RPMI8226 (cell line): ENCODE measurements at regions not wholly inside any gene's neighbourhood (a gene's known extent, or its start where the extent isn't known, plus 50 kb on each side); places are given as distances from the start of the nearest gene placed in this dataset.

Source experiments
- DNase-seq: peaks from one replicate; pipeline ENCODE4 v3.0.0-alpha.2; 2015

DNA sequence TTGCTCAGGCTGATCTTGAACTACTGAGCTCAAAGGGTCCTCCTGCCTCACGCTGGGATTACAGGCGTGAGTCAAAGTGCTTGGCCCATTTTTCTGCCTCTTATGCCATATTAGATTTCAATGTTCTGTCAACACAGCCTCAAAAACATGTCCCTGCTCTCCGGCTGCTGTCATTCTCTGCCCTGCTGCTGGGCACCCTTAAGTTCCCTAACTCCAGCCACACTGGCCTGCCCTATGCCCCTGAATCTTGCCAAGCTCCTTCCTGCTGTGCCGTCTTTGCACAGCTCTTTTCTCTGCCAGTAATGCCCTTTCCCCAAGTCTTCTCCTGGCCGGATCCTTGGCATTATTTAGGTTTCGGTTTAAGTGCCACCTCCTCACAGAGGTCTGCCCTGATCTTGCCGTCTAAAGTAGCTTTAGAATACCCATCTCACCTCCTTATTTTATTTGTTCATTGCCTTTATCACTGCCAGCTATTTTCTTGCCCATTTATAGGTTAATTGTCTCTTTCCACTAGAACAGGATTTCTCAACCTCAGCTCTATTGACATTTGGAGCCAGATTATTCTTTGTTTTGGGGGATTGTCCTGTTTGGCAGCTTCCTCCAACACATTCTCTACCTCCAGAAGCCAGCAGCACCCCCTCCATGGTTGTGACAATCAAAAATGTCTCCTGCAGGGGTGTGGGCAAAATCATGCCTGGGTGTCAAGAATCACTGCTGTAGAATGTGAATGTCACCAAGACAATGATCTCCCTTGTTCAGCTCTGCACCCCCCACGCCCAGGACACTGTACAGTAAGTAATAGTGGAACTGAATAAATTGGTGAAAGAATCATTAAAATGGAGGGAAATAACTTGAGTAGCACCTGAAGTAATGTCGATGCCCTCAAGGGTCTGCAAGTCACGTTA, 168.2 kb downstream of the CYLD start:
- no peak for DNase-seq

DNA sequence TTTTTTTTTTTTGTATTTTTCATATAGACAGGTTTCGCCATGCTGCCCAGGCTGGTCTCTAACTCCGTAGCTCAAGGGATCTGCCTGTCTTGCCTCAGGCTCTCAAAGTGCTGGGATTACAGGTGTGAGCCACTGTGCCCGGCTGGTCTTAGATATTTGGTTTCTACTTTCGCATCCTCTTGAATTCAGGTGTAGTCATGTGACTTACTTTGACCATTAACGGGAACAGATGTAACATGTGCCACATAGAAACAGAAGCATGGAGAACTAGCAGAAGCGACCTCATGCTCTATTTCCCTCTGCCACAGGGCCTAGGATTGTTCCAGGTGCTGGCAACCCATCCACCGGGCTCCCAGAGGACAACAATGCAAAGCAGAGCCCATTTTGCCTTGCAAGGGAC, 166.6 kb downstream of the CYLD start:
- peak; percentile 61 for DNase-seq

DNA sequence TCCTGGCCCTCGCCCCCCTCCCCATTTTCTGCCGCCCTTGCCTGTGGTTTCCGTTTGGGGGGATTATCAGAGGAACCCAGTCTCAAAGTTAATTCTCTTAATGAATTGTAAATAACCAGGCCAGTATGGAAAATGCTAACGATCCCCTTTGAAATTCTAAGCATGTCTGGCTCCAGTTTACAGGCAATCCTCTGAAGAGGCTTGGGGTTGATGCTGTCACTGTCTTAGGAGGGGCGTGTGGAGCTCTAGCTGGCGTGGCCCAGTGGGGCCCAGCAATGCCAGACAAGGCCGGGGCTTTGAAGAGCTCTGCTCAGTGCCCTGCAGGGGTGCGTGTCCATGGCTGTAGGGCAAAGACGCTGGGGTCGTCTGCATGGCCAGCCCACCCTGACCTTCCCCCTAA, 164.6 kb downstream of the CYLD start:
- no peak for DNase-seq

DNA sequence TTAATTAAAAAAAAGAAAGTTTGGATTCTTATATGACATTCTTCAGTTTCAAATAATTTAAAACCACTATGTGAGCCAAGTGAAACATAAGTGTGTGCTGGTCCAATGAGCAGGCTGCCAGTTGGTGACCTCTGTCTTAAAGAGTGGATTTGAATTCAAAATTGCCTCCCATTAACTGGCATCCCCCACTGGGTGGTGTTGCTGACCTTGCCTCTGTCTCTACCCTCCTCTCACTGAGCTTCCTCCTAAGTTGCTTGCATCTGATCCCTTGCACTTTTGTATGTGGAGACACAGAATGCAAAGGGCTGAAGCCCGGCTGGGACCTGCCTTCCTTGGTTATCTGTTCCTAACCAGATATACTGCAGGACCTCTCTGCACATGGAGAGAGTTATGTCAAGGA, 160.6 kb downstream of the CYLD start:
- DNase-seq = peak; percentile 43

DNA sequence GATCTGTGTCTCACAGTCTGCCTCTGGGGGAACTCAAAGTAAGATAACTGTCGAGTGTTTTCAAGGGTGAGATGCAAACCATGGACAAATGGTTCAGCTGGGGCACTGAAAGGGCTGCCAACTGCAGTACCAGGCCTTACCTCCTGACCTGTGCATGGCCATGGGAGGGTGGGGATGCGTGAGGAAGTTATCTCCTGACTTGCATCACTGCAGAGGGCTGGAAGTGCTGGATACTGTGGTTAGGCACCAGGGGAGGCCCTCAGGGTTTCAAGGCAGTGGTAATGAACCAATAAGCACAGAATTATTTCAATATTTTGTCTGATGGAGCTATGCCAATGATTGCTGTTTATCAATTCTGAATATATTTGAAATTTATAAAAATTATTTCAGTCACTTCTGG, 159.2 kb downstream of the CYLD start:
- no peak for DNase-seq

DNA sequence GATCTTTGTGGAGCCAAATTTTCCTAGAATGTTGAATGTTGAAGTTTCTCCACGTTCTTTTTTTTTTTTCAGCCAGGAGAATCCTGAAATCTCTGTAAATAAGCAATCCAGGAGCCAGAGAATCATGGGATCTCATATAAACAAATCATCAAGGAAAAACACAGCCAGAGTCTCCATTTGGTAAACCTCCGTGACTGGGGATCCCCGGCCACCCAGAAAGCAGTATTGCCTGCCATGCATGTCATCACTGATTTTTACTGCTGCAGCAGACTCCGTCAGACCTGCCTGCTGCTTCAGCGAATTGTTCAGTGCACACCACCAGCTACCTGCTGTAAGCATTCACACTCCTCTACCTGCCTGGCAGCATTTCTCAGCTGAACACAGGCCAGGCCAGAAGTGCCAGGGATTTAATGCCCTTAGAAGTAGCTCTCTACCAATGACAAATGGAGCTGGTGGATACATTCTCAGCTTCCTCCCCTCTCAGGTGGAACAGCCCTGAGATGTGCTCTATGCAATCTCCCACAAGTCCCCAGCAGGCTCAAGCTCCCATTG, 158.6 kb downstream of the CYLD start:
- DNase-seq = no peak

DNA sequence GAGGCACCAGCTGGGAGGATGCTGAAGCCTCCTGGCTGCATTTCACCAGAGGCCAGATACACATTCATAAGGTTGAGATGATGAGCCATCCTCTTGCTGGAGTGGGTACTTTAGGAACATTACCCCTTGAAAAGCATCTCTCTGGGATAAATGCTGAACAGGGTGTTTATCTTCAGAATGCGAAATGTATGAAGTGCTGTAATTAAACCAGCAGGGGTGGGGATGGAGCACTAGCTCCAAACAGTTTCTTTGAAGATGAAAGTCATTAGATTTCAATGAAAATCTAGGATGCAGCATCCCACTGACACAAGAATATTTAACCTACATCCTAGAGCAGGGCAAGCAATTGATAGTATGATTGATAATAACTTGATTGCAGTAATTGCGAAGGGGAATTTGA, 158.1 kb downstream of the CYLD start:
- no peak for DNase-seq

DNA sequence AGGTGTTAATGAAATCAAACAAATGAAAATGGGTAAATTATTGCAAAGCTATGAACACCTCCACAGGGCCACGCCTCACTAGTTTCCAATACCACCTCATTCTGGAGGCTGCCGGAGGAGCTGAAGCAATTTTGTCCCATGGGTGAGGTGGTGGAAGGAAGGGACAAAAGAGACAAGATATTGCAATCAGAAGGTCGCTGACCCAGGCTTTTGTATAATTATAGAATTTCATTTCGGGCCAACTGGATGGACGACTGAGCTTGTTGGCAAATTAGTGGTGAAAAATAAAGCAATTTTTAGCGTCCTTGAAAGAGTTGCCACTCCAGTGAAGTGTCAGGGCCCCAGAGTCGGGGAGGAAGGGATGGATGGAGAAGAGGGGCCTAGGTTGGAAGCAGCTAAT, 147.9 kb downstream of the CYLD start:
- no peak for DNase-seq

DNA sequence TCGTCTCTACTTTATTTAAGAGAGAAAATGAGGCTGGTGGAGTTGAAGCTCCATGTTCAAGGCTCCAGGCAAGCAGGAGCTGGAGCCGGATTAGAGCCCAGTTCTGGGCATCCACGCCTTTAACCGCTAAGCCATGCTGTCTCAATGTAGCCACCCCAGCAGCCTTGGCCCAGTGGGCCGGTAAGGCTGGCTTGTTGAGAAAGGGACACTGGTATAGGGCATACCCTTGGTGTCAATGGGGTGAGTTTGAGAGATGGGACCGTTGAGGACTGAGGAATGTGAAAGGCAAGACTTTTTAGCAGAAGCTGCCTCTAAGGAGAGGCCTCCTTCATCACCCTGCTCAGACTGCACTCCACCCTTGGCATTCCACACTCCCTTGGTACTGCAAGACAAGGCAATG, 147.4 kb downstream of the CYLD start:
- DNase-seq = no peak

DNA sequence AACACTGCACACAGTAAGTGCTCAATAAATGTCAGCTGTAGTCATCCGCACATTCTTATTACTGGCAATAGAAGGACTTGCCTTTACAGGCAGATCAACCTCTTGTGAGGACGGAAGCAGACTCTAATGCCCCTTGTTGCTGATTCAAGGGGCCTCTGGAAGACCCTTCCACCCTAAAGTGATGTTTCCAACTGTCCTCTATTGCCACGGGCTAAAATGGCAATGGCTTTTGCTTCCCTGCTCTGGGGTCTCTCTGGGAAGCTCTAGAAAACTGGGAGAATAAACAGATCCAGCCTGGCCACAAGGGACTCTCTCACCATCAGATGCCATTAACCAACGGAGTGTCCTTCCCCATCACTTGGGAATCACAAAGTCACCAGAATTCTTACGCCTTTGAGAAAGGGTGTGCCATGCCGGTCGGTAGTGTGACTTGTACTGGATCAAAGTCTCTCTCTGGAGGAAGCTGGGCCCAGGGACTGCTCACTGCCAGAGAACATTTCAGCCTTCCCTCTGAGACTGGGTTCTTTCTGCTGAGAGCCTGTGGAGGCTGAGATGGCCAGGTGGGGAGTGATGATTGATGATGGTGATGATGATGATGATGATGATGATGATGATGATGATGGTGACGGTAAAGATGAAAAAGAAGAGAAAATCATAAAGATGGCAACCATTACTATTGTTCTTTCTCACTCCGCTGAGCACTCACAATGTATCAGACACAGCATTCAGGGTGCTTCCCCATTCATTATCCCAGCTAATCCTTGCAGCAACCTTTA, 146.8 kb downstream of the CYLD start:
- DNase-seq = no peak

DNA sequence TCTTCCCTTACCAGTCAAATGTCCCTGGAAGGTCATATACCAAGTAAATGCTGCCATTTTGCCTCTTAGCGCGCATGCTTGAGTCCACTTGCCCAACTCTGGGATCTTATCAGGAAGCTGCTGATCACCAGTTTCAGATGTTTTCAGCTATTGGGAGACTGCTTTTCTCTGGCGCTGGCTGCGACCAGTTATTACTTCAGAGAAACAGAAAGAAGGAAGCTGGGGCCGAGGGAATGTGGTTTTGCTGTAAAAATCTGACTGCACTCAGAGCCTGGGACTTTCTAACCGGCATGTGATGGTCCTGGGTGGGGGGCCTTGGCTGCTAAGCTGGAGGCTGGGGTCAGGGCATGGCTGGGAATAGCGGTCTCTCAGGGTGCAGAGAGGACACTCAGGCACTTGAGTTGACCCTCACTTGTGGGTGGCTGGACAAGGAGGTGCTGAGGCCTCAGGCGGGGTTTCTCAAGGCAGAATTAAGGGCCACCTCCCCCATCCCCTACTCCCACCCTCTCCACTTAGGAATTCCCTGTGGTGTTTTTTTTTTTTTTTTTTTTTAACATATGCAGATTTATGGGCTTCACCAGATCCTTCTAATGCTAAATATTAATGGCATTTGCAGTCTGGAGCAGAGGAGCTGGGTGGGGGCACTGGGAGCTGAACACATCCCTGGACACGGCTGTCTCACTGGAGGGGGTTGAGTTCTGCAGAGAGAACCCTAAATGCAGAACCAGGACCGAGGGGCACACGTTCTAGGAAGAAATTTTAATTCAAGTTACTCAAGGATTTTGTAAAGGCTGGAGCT, 145.8 kb downstream of the CYLD start:
- no peak for DNase-seq

DNA sequence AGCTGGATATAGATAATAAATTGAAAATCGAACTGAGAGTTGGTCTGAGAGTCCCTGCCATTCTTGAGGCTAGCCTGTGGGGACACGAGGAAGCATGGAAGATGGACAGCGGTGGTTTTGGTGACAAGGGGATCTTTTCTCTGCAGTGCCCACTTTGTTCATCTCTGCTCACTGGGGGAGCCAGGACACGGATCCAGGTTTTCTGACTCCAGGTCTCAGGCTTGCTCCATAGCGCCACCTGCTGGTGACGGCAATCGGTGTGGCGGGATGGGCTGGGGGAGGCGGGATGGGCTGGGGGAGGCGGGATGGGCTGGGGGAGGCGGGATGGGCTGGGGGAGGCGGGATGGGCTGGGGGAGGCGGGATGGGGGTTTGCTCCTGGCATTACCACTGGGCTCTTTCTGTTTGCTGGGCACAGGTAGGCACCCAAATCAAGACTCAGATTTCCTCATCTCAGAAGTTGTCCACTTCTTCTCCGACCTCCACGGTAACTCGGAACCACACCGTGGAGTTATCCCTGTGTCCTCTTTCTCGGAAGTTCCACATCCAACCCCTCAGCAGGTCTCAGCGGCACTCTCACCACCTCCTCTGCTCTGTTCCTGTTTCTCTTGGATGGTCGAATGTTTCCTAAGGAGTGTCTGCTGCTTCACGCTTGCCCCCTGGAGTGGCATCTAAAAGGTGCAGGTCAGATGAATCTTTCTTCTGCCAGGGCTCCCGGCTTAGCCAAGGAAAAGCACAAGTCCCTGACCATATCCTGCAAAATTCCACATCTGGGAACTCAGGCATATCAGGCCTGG, 142.4 kb downstream of the CYLD start:
- DNase-seq = peak; percentile 51

DNA sequence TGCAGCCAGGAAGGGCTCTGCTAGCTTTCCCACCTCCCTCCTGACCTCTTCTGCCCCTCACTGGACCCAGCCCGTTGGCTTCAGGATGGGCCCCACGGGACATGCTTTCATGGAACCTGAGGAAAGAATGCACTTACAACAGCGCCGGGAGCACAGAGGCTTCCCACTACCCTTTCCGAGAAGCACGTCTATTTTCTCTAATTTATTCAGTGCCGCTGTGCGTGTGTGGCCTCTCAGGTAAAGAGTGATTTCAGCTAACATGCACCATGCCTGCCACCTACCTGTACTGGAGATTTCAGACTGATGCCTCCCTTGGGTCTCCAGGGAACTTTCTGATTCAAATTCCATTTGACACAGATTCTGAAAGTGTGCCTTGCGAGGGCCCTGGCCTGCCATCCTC, 140.1 kb downstream of the CYLD start:
- no peak for DNase-seq

DNA sequence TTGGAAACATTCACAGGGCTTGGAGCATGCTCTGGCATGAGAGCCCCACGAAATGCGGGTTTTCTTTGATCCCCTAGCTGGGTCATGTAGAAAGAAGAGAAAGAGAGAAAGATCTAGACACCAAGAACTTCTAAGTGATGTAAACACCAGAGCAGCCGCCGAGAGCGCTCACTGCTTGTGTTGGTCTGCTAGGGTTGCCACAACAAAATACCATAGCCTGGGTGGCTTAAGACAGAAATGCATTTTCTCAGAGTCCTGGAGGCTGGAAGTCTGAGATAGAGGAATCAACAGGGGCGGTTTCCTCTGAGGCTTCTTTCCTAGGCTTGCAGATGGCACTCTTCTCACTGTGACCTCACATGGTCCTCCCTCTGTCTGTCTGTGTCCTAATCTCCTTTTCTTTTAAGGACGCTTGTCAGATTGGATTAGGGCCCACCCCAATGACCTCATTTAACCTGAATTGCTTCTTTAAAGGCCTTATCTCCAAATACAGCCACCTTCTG, 139.5 kb downstream of the CYLD start:
- DNase-seq = no peak

DNA sequence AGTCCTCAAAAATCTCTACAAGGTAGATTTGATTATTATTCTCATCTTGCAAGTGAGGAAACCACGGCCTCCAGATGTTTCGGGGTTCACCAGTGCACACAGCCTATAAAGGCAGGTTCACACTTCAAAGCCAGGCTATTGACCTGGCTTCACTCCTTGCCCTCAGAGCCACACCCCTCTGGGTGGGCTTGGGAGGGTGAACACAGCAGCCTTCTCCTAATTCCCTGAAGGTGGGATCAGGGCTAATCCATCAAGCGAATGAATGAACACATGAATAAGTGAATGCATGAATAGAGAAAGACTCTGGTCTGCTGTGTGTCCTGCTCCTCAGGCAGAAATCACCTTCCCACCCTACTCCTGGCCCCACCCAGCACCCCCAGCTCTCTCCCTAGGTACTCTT, 139.0 kb downstream of the CYLD start:
- DNase-seq = no peak

DNA sequence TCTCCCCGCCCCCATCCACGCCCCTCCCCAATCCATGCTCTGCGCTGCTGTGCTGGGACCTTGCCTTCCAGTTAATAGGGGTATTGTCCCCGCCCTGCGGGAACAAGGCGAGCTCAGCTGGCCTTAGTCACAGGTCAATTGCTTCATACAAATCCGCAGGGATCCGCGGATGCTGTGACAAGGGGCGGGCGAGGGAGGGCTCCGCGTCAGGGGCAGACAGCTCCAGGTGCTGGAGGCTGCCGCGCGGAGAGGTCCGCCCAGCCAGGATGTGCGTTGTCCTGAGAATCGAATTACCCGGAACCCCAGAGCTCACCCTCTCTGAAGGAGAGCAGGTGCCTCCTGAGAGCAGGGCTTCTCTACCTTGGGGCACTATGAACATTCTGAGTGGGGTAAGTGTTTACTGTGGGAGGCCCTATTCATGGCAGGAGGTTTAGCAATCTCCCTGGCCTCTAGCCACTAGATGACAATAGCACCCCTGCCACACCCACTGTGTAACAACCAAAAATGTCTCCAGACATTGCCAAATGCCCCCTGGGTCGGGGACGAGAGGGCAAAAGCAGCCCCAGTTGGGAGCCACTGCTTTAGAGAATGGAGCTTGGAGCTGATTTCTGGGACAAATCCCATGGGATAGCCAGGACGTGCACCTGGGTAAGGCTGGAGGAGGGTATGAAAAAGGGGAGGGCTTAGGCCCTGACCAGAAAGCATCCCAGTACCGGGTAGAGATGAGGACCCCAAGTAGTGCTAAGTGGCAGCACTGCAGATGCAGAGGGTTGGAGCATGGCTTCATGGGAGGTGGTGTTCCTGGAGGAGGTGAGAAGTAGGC, 138.2 kb downstream of the CYLD start:
- DNase-seq = no peak

DNA sequence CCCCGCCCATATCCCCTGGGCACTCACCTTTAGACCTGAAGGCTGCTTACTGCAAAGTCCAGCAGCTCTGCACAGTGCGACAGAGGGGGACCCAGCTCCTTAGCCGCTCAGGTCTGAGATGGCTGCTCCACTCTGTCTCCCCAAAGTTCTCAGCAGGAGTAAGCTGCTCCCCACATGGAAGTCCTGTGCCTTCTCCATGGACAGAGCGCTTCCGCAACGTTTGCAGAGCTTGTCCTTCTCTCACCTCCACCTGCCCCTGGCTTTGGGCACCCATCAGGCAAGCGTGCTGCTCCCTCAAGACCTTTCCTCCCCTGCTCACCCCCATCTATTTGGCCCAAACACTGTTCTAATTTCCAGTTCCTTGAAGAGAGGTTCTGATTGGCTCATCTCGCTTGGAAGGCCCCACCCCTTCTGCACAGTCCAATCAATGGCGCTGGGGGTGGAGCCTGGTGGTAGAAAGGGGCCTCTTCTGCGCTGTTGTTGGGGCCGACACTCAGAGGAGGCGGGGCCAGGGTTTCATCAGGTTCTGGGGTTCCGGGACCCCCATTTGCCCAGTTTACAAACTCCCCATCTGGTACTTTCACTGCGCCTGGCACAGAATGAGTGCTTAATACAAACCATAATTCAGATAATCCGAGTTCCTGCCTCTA, 137.2 kb downstream of the CYLD start:
- no peak for DNase-seq

DNA sequence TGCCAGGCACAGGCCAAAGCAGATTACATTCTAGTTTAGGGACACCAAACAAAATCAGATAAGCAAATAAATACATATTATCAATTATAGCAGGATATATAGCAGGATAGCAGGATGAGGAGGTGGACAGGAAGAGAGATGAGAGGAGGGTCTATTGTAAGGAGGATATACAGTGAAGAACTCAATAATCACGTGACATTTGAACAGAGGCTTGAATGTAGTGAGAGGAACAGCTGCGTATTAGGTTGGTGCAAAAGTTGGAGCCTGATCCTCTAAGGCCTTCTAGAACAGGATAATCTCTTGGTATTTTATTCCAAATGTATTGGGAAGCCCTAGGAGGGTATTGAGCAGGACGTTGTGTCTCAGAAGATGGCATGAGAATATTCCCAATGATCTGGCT, 136.7 kb downstream of the CYLD start:
- DNase-seq = no peak

DNA sequence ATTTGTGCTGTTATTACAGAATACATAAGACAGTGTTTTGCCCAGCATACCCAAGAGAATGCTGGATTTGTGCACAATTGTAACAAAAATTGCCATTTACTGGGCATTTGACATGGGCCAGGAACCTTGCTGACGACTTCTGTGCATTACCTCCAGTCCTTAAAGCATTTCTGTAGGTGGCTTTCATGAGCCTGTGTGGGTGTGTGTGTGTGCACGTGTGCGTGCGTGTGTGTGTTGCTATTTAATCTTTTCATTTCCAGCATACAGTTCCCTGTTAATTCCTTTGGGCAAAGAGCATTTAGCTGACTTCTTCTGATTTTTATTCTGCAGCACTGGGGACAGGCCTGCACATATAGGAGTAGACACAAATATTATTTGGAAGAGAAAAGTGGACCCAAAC, 134.4 kb downstream of the CYLD start:
- no peak for DNase-seq

DNA sequence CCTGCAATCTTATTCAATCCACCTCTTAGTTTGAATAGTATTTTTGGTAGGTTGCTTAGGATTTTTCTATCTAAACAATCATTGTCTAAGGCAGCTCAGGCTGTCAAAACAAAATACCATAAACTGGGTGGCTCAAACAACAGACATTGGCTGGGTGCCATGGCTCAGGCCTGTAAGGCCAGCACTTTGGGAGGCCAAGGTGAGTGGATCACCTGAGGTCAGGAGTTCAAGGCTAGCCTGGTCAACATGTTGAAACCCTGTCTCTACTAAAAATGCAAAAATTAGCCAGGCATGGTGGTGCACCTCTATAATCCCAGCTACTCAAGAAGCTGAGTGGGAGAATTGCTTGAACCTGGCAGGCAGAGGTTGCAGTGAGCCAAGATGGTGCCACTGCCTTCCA, 126.7 kb downstream of the CYLD start:
- DNase-seq = no peak

DNA sequence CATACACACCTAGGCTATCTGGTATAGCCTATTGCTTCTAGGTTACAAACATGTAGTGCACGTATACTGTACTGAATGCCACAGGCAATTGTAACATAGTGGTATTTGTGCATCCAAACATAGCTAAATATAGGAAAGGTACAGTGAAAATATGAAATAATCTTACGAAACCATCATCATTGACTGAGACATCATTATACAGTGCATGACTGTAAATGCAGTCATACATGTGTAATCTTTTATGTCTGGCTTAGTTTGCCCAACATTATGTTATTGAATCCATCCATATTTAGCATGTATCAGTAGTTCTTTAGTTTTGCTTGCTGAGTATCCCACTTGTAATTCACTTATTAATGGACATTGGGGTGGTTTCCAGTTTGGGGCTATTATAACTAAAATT, 124.9 kb downstream of the CYLD start:
- no peak for DNase-seq
